ENCODE measurements at regions not wholly inside any gene's neighbourhood (a gene's known extent, or its start where the extent isn't known, plus 50 kb on each side); places are given as distances from the start of the nearest gene placed in this dataset.

GRCh38 chr12:127360580-127360979 lies 906.4 kb upstream of the TMEM132C start:
- TF ChIP-seq EZH2 (IDR thresholded peaks at IDR 0.05; ENCODE audit: low read length, unreplicated experiment) (no peak), CTCF (conservative IDR thresholded peaks at IDR 0.05; ENCODE audit: low read depth, low read length) (no peak)

Data from PC-3 (cell line).